GM19025 (cell line): ENCODE measurements at regions not wholly inside any gene's neighbourhood (a gene's known extent, or its start where the extent isn't known, plus 50 kb on each side); places are given as distances from the start of the nearest gene placed in this dataset.

Experiments
- ATAC-seq: cut with Tn5 transposase; IDR thresholded peaks from one replicate; pipeline ENCODE4 v1.9.1; 2021; ENCODE audit warnings: mild to moderate bottlenecking, low read depth, moderate library complexity; ENCODE audit not compliant: unreplicated experiment

- no peak for ATAC-seq
Measured at GRCh38 chr2:81624825-81625224, 1320.3 kb upstream of the LRRTM1 start.

GRCh38 chr2:81600088-81600487 lies 1295.5 kb upstream of the LRRTM1 start:
- ATAC-seq, result no peak

GRCh38 chr2:81598453-81598852 lies 1293.9 kb upstream of the LRRTM1 start:
- no peak for ATAC-seq

- ATAC-seq, result no peak
Measured at GRCh38 chr2:81589406-81589805, 1284.9 kb upstream of the LRRTM1 start.

GRCh38 chr2:81583311-81584108 lies 1279.0 kb upstream of the LRRTM1 start:
- no peak for ATAC-seq

GRCh38 chr2:81576713-81577112 lies 1272.2 kb upstream of the LRRTM1 start:
- ATAC-seq, result no peak

- no peak for ATAC-seq
Measured at GRCh38 chr2:81551040-81551634, 1246.6 kb upstream of the LRRTM1 start.

- no peak for ATAC-seq
Measured at GRCh38 chr2:81550277-81550676, 1245.7 kb upstream of the LRRTM1 start.

- no peak for ATAC-seq
Measured at GRCh38 chr2:81549646-81550045, 1245.1 kb upstream of the LRRTM1 start.

GRCh38 chr2:81545626-81546025 lies 1241.1 kb upstream of the LRRTM1 start:
- ATAC-seq, result no peak

GRCh38 chr2:81542119-81542518 lies 1237.6 kb upstream of the LRRTM1 start:
- no peak for ATAC-seq

GRCh38 chr2:81529944-81530343 lies 1225.4 kb upstream of the LRRTM1 start:
- ATAC-seq, result no peak

GRCh38 chr2:81528852-81529480 lies 1224.4 kb upstream of the LRRTM1 start:
- ATAC-seq, result peak; percentile 82

- ATAC-seq, result no peak
Measured at GRCh38 chr2:81523344-81523743, 1218.8 kb upstream of the LRRTM1 start.

- no peak for ATAC-seq
Measured at GRCh38 chr2:81513328-81513727, 1208.8 kb upstream of the LRRTM1 start.

- ATAC-seq, result no peak
Measured at GRCh38 chr2:81505586-81505985, 1201.0 kb upstream of the LRRTM1 start.

GRCh38 chr2:81495556-81495955 lies 1191.0 kb upstream of the LRRTM1 start:
- no peak for ATAC-seq

GRCh38 chr2:81483254-81483653 lies 1178.7 kb upstream of the LRRTM1 start:
- no peak for ATAC-seq

GRCh38 chr2:81481994-81482368 lies 1177.4 kb upstream of the LRRTM1 start:
- ATAC-seq, result no peak

GRCh38 chr2:81481242-81481993 lies 1176.9 kb upstream of the LRRTM1 start:
- no peak for ATAC-seq

GRCh38 chr2:81467096-81467495 lies 1162.5 kb upstream of the LRRTM1 start:
- no peak for ATAC-seq
